ENCODE measurements at regions not wholly inside any gene's neighbourhood (a gene's known extent, or its start where the extent isn't known, plus 50 kb on each side); places are given as distances from the start of the nearest gene placed in this dataset.

GRCh38 chr15:38144921-38145320, 107.7 kb upstream of the SPRED1 start:
- no peaks in the 10 kb centered on the region for H3K27me3 ChIP-seq
- H3K4me1 ChIP-seq, result no peaks in the 10 kb centered on the region
- intact Hi-C loops (cut with DNase I), result no loop called here
- no peak overlapping the region for H3K4me3 ChIP-seq
- no peaks in the 10 kb centered on the region for H3K9me3 ChIP-seq
- TF ChIP-seq, protein P1, sequence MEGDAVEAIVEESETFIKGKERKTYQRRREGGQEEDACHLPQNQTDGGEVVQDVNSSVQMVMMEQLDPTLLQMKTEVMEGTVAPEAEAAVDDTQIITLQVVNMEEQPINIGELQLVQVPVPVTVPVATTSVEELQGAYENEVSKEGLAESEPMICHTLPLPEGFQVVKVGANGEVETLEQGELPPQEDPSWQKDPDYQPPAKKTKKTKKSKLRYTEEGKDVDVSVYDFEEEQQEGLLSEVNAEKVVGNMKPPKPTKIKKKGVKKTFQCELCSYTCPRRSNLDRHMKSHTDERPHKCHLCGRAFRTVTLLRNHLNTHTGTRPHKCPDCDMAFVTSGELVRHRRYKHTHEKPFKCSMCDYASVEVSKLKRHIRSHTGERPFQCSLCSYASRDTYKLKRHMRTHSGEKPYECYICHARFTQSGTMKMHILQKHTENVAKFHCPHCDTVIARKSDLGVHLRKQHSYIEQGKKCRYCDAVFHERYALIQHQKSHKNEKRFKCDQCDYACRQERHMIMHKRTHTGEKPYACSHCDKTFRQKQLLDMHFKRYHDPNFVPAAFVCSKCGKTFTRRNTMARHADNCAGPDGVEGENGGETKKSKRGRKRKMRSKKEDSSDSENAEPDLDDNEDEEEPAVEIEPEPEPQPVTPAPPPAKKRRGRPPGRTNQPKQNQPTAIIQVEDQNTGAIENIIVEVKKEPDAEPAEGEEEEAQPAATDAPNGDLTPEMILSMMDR (IDR thresholded peaks at IDR 0.05), result no peak
- DNase-seq (ENCODE audit: low spot score in 2 of 2), result no peak
- H3K36me3 ChIP-seq, result no peaks in the 10 kb centered on the region
- H3K27ac ChIP-seq, result no peak overlapping the region

GRCh38 chr15:38145651-38146111, 107.0 kb upstream of the SPRED1 start:
- Histone ChIP-seq H3K4me3 (no peak overlapping the region), H3K27ac (no peak overlapping the region), H3K9me3 (peaks cover 3 to 6% of the 10 kb centered on the region in 2 donors), H3K4me1 (no peaks in the 10 kb centered on the region), H3K36me3 (no peaks in the 10 kb centered on the region), H3K27me3 (no peaks in the 10 kb centered on the region)
- no peak for DNase-seq (ENCODE audit: low spot score in 2 of 2)
- TF ChIP-seq, protein P1 (IDR thresholded peaks at IDR 0.05), result no peak
- intact Hi-C loops (cut with DNase I), result no loop called here

GRCh38 chr15:38147246-38147645, 105.4 kb upstream of the SPRED1 start:
- Histone ChIP-seq H3K27ac (no peak overlapping the region), H3K9me3 (peaks cover 7 to 8% of the 10 kb centered on the region in 2 donors), H3K27me3 (no peaks in the 10 kb centered on the region), H3K4me1 (no peaks in the 10 kb centered on the region), H3K36me3 (no peaks in the 10 kb centered on the region), H3K4me3 (no peak overlapping the region)
- TF ChIP-seq, protein P1 (IDR thresholded peaks at IDR 0.05), result no peak
- DNase-seq (ENCODE audit: low spot score in 2 of 2), result no peak
- intact Hi-C loops (cut with DNase I), result no loop called here

DNA sequence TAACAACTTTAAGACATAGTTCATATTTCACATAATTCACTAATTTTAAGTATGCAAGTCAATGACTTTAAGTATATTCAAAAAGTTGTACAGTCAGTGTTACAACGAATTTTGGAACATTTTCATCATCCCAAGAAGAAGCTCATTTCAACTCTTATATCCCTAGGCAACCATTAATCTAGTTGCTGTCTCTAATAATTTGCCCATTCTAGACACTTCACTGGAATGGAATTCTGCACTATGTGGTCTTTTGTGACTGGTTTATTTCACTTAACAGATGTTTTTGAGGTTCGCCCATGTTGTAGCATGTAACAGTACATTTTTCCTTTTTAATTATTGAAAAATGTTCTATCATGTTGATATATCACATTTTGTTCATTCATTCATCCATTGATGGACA, 104.2 kb upstream of the SPRED1 start:
- intact Hi-C loops (cut with DNase I), result no loop called here

DNA sequence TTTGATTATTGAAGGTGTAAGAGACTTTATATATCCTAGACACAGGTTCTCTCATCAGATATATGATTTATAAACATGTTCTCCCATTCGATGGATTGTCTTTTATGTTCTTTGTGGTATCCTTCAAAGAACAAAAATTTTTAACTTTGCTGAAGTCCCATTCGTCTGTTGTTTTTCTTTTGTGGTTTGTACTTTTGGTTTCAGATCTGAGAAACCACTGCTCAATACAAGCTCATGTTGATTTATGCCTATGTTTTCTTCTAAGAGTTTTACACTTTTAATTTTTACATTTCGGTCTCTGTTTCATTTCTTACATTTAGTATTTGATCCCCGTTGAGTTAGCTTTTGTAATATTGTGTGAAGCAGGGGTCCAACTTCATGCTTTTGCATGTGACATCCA, 103.3 kb upstream of the SPRED1 start:
- no peaks in the 10 kb centered on the region for H3K4me1 ChIP-seq
- no peaks in the 10 kb centered on the region for H3K36me3 ChIP-seq
- no peak overlapping the region for H3K4me3 ChIP-seq
- H3K9me3 ChIP-seq, result peaks cover 7 to 8% of the 10 kb centered on the region in 2 donors
- H3K27ac ChIP-seq, result no peak overlapping the region
- DNase-seq (ENCODE audit: low spot score in 2 of 2), result no peak
- no peaks in the 10 kb centered on the region for H3K27me3 ChIP-seq
- TF ChIP-seq, protein P1 (IDR thresholded peaks at IDR 0.05), result no peak
- intact Hi-C loops (cut with DNase I), result no loop called here

More for the DNA sequence above, 104.2 kb upstream of the SPRED1 start:
- Histone ChIP-seq H3K36me3 (no peaks in the 10 kb centered on the region), H3K4me1 (no peaks in the 10 kb centered on the region), H3K27ac (no peak overlapping the region), H3K27me3 (no peaks in the 10 kb centered on the region), H3K4me3 (no peak overlapping the region), H3K9me3 (peaks cover 7 to 8% of the 10 kb centered on the region in 2 donors)
- DNase-seq (ENCODE audit: low spot score in 2 of 2), result no peak
- TF ChIP-seq, protein P1 (IDR thresholded peaks at IDR 0.05), result no peak

GRCh38 chr15:38150148-38150547, 102.5 kb upstream of the SPRED1 start:
- H3K4me3 ChIP-seq, result no peak overlapping the region
- no peaks in the 10 kb centered on the region for H3K27me3 ChIP-seq
- TF ChIP-seq, protein P1 (IDR thresholded peaks at IDR 0.05), result no peak
- no peak for DNase-seq (ENCODE audit: low spot score in 2 of 2)
- no peaks in the 10 kb centered on the region for H3K4me1 ChIP-seq
- H3K27ac ChIP-seq, result no peak overlapping the region
- intact Hi-C loops (cut with DNase I), result no loop called here
- no peaks in the 10 kb centered on the region for H3K36me3 ChIP-seq
- peaks cover 7 to 8% of the 10 kb centered on the region in 2 donors for H3K9me3 ChIP-seq
